Choroid plexus epithelial cell (primary cell): ENCODE measurements at regions not wholly inside any gene's neighbourhood (a gene's known extent, or its start where the extent isn't known, plus 50 kb on each side); places are given as distances from the start of the nearest gene placed in this dataset.

Source experiments
- DNase-seq: peaks from one replicate; pipeline ENCODE4 v3.0.0-alpha.2; 2010; ENCODE audit warnings: low read depth
- H3K4me3 ChIP-seq: 2 replicates; pipeline ENCODE4 v1.5.1; 2011; ENCODE audit warnings: low read depth, mild to moderate bottlenecking, control low read depth, low read length, moderate library complexity
- TF ChIP-seq, protein P1 (sequence below): conservative IDR thresholded peaks from 2 replicates; pipeline ENCODE4 v1.5.1; 2011; ENCODE audit warnings: low read depth, mild to moderate bottlenecking, control low read depth, inconsistent platforms, low read length, moderate library complexity

DNA sequence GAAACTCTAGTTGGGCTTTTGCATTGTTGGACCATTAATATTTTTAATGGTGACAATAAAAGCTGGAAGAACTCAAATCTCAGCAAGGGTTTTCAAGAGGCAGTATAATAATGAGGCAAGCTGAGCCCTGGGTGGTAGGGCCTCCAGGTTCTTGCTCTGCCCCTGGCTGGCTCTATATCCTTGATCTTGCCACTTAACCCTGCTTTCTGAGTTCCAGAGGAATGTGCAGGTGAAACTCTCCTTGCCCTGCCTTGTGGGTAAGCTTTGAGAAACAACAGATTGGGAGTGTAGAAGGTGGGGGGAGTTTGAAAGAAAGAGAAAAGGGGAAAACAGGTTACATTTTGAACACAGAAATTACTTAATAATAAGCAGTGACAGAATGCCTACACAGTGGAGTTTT is 103.3 kb upstream of the MAP4K3 start:
- TF ChIP-seq, protein P1, sequence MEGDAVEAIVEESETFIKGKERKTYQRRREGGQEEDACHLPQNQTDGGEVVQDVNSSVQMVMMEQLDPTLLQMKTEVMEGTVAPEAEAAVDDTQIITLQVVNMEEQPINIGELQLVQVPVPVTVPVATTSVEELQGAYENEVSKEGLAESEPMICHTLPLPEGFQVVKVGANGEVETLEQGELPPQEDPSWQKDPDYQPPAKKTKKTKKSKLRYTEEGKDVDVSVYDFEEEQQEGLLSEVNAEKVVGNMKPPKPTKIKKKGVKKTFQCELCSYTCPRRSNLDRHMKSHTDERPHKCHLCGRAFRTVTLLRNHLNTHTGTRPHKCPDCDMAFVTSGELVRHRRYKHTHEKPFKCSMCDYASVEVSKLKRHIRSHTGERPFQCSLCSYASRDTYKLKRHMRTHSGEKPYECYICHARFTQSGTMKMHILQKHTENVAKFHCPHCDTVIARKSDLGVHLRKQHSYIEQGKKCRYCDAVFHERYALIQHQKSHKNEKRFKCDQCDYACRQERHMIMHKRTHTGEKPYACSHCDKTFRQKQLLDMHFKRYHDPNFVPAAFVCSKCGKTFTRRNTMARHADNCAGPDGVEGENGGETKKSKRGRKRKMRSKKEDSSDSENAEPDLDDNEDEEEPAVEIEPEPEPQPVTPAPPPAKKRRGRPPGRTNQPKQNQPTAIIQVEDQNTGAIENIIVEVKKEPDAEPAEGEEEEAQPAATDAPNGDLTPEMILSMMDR, result no peak
- DNase-seq, result no peak

DNA sequence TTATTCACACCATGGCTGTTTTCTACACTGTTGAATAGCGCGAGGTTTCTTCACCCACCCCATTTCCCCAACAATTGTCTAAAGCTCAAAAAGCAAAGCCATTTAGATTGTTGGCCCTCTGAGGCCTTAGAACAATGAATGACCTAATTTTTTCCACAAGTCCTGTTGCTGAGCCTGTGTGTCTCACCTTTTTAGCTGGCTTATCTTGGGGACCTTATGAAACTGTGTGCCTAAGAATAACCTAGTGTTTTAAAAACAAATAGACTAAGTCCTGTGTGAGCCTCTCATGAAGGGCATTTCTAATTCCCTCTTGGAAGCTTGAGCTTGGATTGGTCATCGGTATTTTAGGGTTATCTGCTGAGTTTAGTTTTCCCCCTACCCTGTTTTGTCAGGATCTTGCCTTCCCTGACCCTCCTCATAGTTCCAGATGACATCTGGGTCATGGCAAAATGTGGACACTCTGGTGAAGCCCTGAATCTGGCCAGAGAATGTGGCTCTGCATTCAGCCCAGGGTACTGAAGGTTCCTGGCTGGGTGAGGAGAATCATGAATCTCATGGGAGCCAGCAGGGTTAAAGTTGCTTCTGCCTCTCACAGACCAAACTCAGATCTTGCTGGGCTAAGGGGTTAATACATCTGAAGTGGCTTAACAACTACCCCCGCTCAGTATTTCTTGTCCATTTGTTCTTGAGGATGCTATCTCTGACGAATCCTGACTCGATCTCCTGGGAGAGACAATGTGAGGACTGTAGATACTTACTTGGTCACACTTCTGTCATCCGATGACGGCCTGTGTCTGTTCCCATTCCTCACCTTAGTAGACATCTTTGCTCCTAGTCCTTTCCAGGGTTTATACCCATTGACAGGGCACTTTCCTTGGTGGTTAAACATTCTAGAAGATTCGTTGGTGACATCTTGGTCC is 104.2 kb upstream of the MAP4K3 start:
- no peak overlapping the region for H3K4me3 ChIP-seq
- DNase-seq, result no peak
- TF ChIP-seq, protein P1, result no peak

More for the DNA sequence above, 103.3 kb upstream of the MAP4K3 start:
- no peak overlapping the region for H3K4me3 ChIP-seq

DNA sequence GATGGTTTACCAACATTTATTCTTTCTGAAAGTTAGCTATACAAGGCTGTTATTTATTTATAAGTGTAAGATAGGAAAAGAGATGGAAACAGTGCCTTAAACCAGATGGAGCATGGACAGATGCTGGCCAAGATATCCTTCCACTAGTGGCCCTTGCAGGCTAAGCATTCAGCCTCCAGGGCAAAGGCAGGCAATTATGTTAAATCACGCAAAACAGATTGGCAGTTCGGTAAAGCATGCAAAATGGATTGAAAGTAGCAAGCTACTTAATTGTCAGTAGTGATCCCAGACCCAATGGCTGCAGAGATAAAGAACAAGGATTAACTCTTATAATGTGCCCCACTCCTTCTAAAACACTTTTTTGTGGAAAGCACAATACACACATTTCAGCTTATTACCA is 105.4 kb upstream of the MAP4K3 start:
- TF ChIP-seq, protein P1, result no peak
- no peak overlapping the region for H3K4me3 ChIP-seq
- no peak for DNase-seq

DNA sequence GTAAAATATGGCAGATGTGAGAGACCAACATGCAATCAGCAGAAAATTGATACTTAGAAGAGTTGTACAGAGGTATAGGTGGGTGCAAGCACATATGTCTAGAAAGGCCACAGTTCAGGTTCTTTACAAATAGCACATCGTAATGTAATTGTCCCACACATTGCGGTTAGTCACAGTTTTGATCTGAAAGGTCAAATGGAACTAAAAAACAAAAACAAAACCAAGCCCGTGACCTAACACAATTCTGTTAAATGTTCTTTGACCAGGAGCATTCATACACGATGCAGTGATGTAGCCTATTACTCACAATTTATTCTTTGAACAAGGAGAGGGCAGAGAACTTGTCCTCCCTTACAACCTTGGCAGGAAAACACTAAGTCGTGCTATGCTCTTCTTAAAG is 108.9 kb upstream of the MAP4K3 start:
- no peak for DNase-seq
- H3K4me3 ChIP-seq, result no peak overlapping the region
- TF ChIP-seq, protein P1, result no peak

DNA sequence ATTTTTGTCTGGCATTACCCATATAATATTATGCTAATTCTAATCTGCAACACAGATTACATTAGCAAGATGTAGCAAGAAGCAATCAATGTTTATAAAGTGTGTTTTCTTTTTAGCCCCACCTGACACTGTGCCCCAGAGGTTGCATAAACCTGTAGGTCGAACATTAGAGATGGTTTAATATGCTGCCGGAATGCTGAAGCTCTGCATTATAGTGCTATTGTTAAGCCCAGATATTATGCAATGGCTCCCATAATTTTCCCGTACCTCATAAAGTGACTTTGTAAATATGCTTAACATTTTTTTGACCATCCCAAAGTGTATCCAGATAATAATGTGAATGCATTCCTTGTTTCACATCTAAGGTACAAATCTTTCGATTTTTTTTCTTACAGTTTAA is 109.3 kb upstream of the MAP4K3 start:
- DNase-seq, result no peak
- TF ChIP-seq, protein P1, result no peak
- no peak overlapping the region for H3K4me3 ChIP-seq

DNA sequence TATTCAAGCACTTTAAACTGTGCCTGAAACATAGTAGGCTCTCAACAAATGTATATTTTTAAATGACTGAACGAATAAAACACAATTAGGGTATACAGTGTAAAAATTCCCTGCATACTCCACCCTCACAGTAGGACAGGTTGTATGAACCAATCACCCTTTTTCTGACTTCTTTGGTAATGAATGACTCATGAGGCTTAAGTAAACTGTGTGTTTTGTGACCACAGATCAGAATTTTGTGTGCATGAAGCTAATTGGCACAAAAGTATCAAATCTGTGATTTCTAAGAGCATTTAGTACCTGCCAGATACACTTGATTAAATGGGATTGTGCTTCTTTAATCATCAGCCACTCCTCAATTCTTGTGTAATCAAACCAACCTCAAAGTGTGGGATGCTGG is 109.9 kb upstream of the MAP4K3 start:
- no peak overlapping the region for H3K4me3 ChIP-seq
- peak; percentile 62 for DNase-seq
- TF ChIP-seq, protein P1, result no peak
